A549 (cell line): ENCODE measurements at regions not wholly inside any gene's neighbourhood (a gene's known extent, or its start where the extent isn't known, plus 50 kb on each side); places are given as distances from the start of the nearest gene placed in this dataset.

Source experiments
- ATAC-seq, 2 experiments: fragments of 200-7000 bp in 1 of 2; fragments of >200 bp in 1 of 2; cut with Nextera tagmentation in 1 of 2; cut with Tn5 transposase in 1 of 2; 3 replicates each; pipeline versions ENCODE4 v1.8.0 to v1.9.1; 2018 to 2020; ENCODE audit warnings: mild to moderate bottlenecking in 1 of 2, moderate library complexity in 1 of 2
- CTCF ChIA-PET: fragments of 300-600 bp; sonication (Branson Sonifier 250); formaldehyde crosslinking; extraction: SDS; loops from one replicate; lab custom pipeline; 2021; ENCODE audit warnings: antibody characterized with exemption, inconsistent platforms; lab: Yijun Ruan, JAX
- POLR2A ChIA-PET: fragments of 350-600 bp; formaldehyde crosslinking; extraction: SDS; loops from one replicate; lab custom pipeline; 2021; ENCODE audit warnings: antibody characterized with exemption, inconsistent platforms; lab: Yijun Ruan, JAX
- DNase-seq, 2 experiments: peaks; one replicate each; pipeline versions ENCODE4 v3.0.0 to v3.0.0-alpha.2; 2011 to 2016; ENCODE audit warnings: low read depth in 1 of 2, low spot score in 1 of 2
- FAIRE-seq: peaks from 2 replicates; lab custom pipeline; 2011; peaks lifted over from hg19 to GRCh38; lab: Jason Lieb, UNC
- H3K27ac ChIP-seq, 2 experiments: fragments of >200 bp; sonication (Bioruptor Twin); formaldehyde crosslinking; 3 replicates each; pipeline ENCODE4 v1.5.1; 2016 to 2017
- H3K4me1 ChIP-seq: fragments of >200 bp; sonication (Bioruptor Twin); formaldehyde crosslinking; 3 replicates; pipeline ENCODE4 v1.6.1; 2016
- H3K4me2 ChIP-seq: fragments of >200 bp; sonication (Bioruptor Twin); formaldehyde crosslinking; 3 replicates; pipeline ENCODE4 v1.6.1; 2016
- H3K4me3 ChIP-seq: fragments of >200 bp; sonication (Bioruptor Twin); formaldehyde crosslinking; 3 replicates; pipeline ENCODE4 v1.5.1; 2016
- H3K9me3 ChIP-seq: fragments of >200 bp; sonication (Bioruptor Twin); formaldehyde crosslinking; 3 replicates; pipeline ENCODE4 v1.6.1; 2016
- CEBPB ChIP-seq, 2 experiments: fragments of >200 bp in 1 of 2; sonication (Bioruptor Twin) in 1 of 2; formaldehyde crosslinking in 1 of 2; IDR thresholded peaks; 2 replicates each; pipeline ENCODE4 v1.6.1; 2012 to 2016
- CHD2 ChIP-seq: fragments of 150-350 bp; IDR thresholded peaks from 2 replicates; pipeline ENCODE4 v1.6.1; 2014; ENCODE audit warnings: low read length; ENCODE audit not compliant: partially characterized antibody
- E2F6 ChIP-seq: IDR thresholded peaks from 2 replicates; pipeline ENCODE4 v1.6.1; 2012; ENCODE audit warnings: low read depth, borderline replicate concordance
- EHF ChIP-seq: fragments of 250-450 bp; sonication (Bioruptor Pico); IDR thresholded peaks from 2 replicates; pipeline ENCODE4 v1.5.0; 2020; ENCODE audit warnings: mild to moderate bottlenecking
- EHMT2 ChIP-seq: fragments of 200-600 bp; sonication (generic); IDR thresholded peaks from 2 replicates; pipeline ENCODE4 v1.6.1; 2016; ENCODE audit warnings: antibody characterized with exemption, low read depth, mild to moderate bottlenecking, moderate library complexity
- ESRRA ChIP-seq: fragments of 150-350 bp; IDR thresholded peaks from 2 replicates; pipeline ENCODE4 v1.6.1; 2014; ENCODE audit warnings: mild to moderate bottlenecking, low read length, borderline replicate concordance
- HDAC2 ChIP-seq: fragments of 200-600 bp; sonication (generic); IDR thresholded peaks from 2 replicates; pipeline ENCODE4 v1.6.1; 2016
- HEYL ChIP-seq: fragments of 250-450 bp; sonication (Bioruptor Pico); IDR thresholded peaks from 2 replicates; pipeline ENCODE4 v1.8.0; 2021; ENCODE audit warnings: mild to moderate bottlenecking, moderate library complexity
- HMGXB4 ChIP-seq: fragments of 250-450 bp; sonication (Bioruptor Pico); IDR thresholded peaks from 2 replicates; pipeline ENCODE4 v1.5.0; 2021; ENCODE audit warnings: mild to moderate bottlenecking, moderate library complexity, borderline replicate concordance
- HOXA7 ChIP-seq: fragments of 250-450 bp; sonication (Bioruptor Pico); IDR thresholded peaks from 2 replicates; pipeline ENCODE4 v1.5.0; 2020; ENCODE audit warnings: mild to moderate bottlenecking, moderate library complexity
- JUNB ChIP-seq: fragments of >200 bp; sonication (Bioruptor Twin); formaldehyde crosslinking; IDR thresholded peaks from 2 replicates; pipeline ENCODE4 v1.6.1; 2016
- KDM5A ChIP-seq: fragments of 200-600 bp; sonication (generic); IDR thresholded peaks from 2 replicates; pipeline ENCODE4 v1.6.1; 2016; ENCODE audit warnings: antibody characterized with exemption, mild to moderate bottlenecking
- MAFK ChIP-seq: fragments of 450-650 bp; IDR thresholded peaks from 2 replicates; pipeline ENCODE4 v1.6.1; 2014; ENCODE audit not compliant: partially characterized antibody
- NFE2L2 ChIP-seq: fragments of 150-350 bp; conservative IDR thresholded peaks from 2 replicates; pipeline ENCODE4 v1.6.1; 2014; ENCODE audit warnings: low read length
- NPAS2 ChIP-seq: fragments of 250-450 bp; sonication (Bioruptor Pico); IDR thresholded peaks from 2 replicates; pipeline ENCODE4 v1.8.0; 2022; ENCODE audit warnings: mild to moderate bottlenecking, moderate library complexity, borderline replicate concordance
- PHF8 ChIP-seq: fragments of 200-600 bp; sonication (generic); IDR thresholded peaks from 2 replicates; pipeline ENCODE4 v1.6.1; 2016; ENCODE audit warnings: low read depth, mild to moderate bottlenecking, antibody characterized with exemption, moderate library complexity, borderline replicate concordance
- POLR2A ChIP-seq: IDR thresholded peaks from 2 replicates; pipeline ENCODE4 v1.6.1; 2012; ENCODE audit warnings: mild to moderate bottlenecking, low read length
- REST ChIP-seq: fragments of 200-600 bp; sonication (generic); IDR thresholded peaks from 2 replicates; pipeline ENCODE4 v1.6.1; 2016; ENCODE audit warnings: antibody characterized with exemption, mild to moderate bottlenecking, moderate library complexity
- RNF2 ChIP-seq: fragments of 200-600 bp; sonication (generic); IDR thresholded peaks from 2 replicates; pipeline ENCODE4 v1.6.1; 2016; ENCODE audit warnings: low read depth, mild to moderate bottlenecking, antibody characterized with exemption, moderate library complexity, borderline replicate concordance
- TP53 ChIP-seq: fragments of 250-450 bp; sonication (Bioruptor Pico); IDR thresholded peaks from 2 replicates; pipeline ENCODE4 v1.5.0; 2021; ENCODE audit warnings: mild to moderate bottlenecking, moderate library complexity
- ZFP36 ChIP-seq: fragments of 450-650 bp; IDR thresholded peaks from 2 replicates; pipeline ENCODE4 v1.6.1; 2014; ENCODE audit warnings: borderline replicate concordance; ENCODE audit not compliant: partially characterized antibody
- ZSCAN20 ChIP-seq: fragments of 250-450 bp; sonication (Bioruptor Pico); IDR thresholded peaks from 2 replicates; pipeline ENCODE4 v1.8.0; 2022; ENCODE audit warnings: mild to moderate bottlenecking, moderate library complexity
- WGBS: methylation state at CpG from one replicate; pipeline ENCODE4 v1.1.6; 2017; ENCODE audit errors: missing lambda C conversion rate; 5-methylcytosine and 5-hydroxymethylcytosine counted together
- TF ChIP-seq, protein P1 (sequence below): fragments of 450-650 bp; IDR thresholded peaks from 2 replicates; pipeline ENCODE4 v1.6.1; 2014; ENCODE audit warnings: antibody characterized with exemption
- TF ChIP-seq, protein P2 (sequence below): IDR thresholded peaks from 2 replicates; pipeline ENCODE4 v1.6.1; 2012

- FAIRE-seq, result no peak
- POLR2A ChIA-PET, result no interaction called here
- CTCF ChIA-PET, result no interaction called here
- Histone ChIP-seq H3K4me1 (no peaks in the 10 kb centered on the region), H3K27ac (no peak overlapping the region), H3K4me3 (no peak overlapping the region), H3K4me2 (no peak overlapping the region), H3K9me3 (no peaks in the 10 kb centered on the region; the same call in 2 of the 3 replicates)
- no peak for DNase-seq
- no peak for ATAC-seq
- 4% methylated on average over 4 of the region's 5 CpGs for WGBS
- TF ChIP-seq, protein P1, sequence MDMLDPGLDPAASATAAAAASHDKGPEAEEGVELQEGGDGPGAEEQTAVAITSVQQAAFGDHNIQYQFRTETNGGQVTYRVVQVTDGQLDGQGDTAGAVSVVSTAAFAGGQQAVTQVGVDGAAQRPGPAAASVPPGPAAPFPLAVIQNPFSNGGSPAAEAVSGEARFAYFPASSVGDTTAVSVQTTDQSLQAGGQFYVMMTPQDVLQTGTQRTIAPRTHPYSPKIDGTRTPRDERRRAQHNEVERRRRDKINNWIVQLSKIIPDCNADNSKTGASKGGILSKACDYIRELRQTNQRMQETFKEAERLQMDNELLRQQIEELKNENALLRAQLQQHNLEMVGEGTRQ, result no peak
- no peak for TF ChIP-seq CEBPB (IDR thresholded peaks at IDR 0.05)
Measured at GRCh38 chr1:4415476-4415875, 238.9 kb upstream of the AJAP1 start.

GRCh38 chr1:4416189-4416588 is 238.2 kb upstream of the AJAP1 start:
- FAIRE-seq (no peak), ATAC-seq (no peak)
- POLR2A ChIA-PET, result no interaction called here

GRCh38 chr1:4418021-4418420 is 236.4 kb upstream of the AJAP1 start:
- DNase-seq, result no peak
- H3K9me3 ChIP-seq, result no peaks in the 10 kb centered on the region; the same call in 2 of the 3 replicates
- POLR2A ChIA-PET, result no interaction called here
- no peak overlapping the region for H3K4me2 ChIP-seq
- 43% methylated on average over 7 of the region's 7 CpGs for WGBS
- CTCF ChIA-PET, result no interaction called here
- H3K4me3 ChIP-seq, result no peak overlapping the region
- TF ChIP-seq REST (no peak), RNF2 (no peak), JUNB (no peak), CHD2 (no peak), PHF8 (no peak), EHF (CRISPR knock-in tag) (no peak), EHMT2 (no peak), HOXA7 (no peak), HDAC2 (no peak), ZFP36 (no peak), NFE2L2 (no peak), HMGXB4 (CRISPR knock-in tag) (no peak), ZSCAN20 (CRISPR knock-in tag) (no peak), MAFK (no peak), HEYL (CRISPR knock-in tag) (no peak), TP53 (CRISPR knock-in tag) (no peak), KDM5A (no peak), E2F6 (no peak), ESRRA (no peak)
- TF ChIP-seq, protein P2, sequence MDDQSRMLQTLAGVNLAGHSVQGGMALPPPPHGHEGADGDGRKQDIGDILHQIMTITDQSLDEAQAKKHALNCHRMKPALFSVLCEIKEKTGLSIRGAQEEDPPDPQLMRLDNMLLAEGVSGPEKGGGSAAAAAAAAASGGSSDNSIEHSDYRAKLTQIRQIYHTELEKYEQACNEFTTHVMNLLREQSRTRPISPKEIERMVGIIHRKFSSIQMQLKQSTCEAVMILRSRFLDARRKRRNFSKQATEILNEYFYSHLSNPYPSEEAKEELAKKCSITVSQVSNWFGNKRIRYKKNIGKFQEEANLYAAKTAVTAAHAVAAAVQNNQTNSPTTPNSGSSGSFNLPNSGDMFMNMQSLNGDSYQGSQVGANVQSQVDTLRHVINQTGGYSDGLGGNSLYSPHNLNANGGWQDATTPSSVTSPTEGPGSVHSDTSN, result no peak
- ATAC-seq, result no peak
- no peak for FAIRE-seq
- H3K4me1 ChIP-seq, result no peaks in the 10 kb centered on the region
- H3K27ac ChIP-seq, result no peak overlapping the region

More at GRCh38 chr1:4416189-4416588, 238.2 kb upstream of the AJAP1 start:
- TF ChIP-seq CHD2, result no peak
- no peak for TF ChIP-seq POLR2A
- TF ChIP-seq NPAS2, result no peak
- TF ChIP-seq, all 56 proteins: peak for 0
- WGBS, result 21% methylated on average over 5 of the region's 5 CpGs
- CTCF ChIA-PET, result no interaction called here
- Histone ChIP-seq H3K9me3 (no peaks in the 10 kb centered on the region; the same call in 2 of the 3 replicates), H3K4me2 (no peak overlapping the region), H3K27ac (no peak overlapping the region), H3K4me3 (no peak overlapping the region), H3K4me1 (no peaks in the 10 kb centered on the region)
- no peak for DNase-seq
